ENCODE measurements at regions not wholly inside any gene's neighbourhood (a gene's known extent, or its start where the extent isn't known, plus 50 kb on each side); places are given as distances from the start of the nearest gene placed in this dataset.
"Not testable (repeated sequence)": the region's sequence is repeated elsewhere in the genome, so short reads cannot be mapped to it uniquely, and the experiment has no call there.

DNA sequence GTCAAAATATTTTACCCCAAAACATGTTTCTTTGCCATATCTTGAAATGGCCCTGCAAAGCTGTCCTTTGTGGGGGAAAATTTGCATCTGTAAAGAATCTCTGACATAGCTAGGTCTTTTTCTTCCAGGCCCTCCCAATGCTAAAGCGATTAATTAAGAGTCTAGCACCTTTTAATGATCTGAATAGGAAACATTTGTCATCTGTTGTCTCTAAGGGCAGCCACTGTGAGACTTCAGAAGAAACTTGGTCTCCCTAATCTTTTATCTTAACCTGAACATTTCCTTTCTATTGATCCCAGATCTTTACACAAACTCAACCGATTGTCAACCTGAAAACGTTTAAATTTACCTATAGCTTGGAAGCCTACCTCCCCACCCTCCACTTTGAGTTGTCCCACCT is 731.6 kb upstream of the AUTS2 start:
- TF ChIP-seq EZH2phosphoT487 (IDR thresholded peaks at IDR 0.05; ENCODE audit: insufficient read depth, low read depth); EZH2 (IDR thresholded peaks at IDR 0.05; ENCODE audit: insufficient read depth, poor library complexity, severe bottlenecking): not testable (repeated sequence)

All from GM23248 (cell line).